ENCODE measurements at regions not wholly inside any gene's neighbourhood (a gene's known extent, or its start where the extent isn't known, plus 50 kb on each side); places are given as distances from the start of the nearest gene placed in this dataset.

GRCh38 chr10:57562211-57562610, 705.5 kb downstream of the IPMK start:
- TF ChIP-seq, protein P1, sequence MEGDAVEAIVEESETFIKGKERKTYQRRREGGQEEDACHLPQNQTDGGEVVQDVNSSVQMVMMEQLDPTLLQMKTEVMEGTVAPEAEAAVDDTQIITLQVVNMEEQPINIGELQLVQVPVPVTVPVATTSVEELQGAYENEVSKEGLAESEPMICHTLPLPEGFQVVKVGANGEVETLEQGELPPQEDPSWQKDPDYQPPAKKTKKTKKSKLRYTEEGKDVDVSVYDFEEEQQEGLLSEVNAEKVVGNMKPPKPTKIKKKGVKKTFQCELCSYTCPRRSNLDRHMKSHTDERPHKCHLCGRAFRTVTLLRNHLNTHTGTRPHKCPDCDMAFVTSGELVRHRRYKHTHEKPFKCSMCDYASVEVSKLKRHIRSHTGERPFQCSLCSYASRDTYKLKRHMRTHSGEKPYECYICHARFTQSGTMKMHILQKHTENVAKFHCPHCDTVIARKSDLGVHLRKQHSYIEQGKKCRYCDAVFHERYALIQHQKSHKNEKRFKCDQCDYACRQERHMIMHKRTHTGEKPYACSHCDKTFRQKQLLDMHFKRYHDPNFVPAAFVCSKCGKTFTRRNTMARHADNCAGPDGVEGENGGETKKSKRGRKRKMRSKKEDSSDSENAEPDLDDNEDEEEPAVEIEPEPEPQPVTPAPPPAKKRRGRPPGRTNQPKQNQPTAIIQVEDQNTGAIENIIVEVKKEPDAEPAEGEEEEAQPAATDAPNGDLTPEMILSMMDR (conservative IDR thresholded peaks at IDR 0.05) = no peak
- no peak for TF ChIP-seq ZFX (IDR thresholded peaks at IDR 0.05)
